HEK293 (cell line): ENCODE measurements at regions not wholly inside any gene's neighbourhood (a gene's known extent, or its start where the extent isn't known, plus 50 kb on each side); places are given as distances from the start of the nearest gene placed in this dataset.
A peak's percentile ranks its signal among the peaks of the same experiment; 100 is the strongest.

Experiments used
- CTCF ChIA-PET: fragments of 350-600 bp; formaldehyde crosslinking; extraction: SDS; loops from one replicate; lab custom pipeline; 2021; ENCODE audit warnings: antibody characterized with exemption; lab: Yijun Ruan, JAX
- POLR2A ChIA-PET: fragments of 300-600 bp; formaldehyde crosslinking; extraction: SDS; loops from one replicate; lab custom pipeline; 2020; ENCODE audit warnings: antibody characterized with exemption, inconsistent platforms; lab: Yijun Ruan, JAX
- H3K27ac ChIP-seq: fragments of 200-500 bp; sonication (Bioruptor generic); 2 replicates; pipeline ENCODE4 v1.5.1; 2014; ENCODE audit warnings: low read depth, low read length, control low read depth, inconsistent platforms; ENCODE audit errors: extremely low read depth
- H3K36me3 ChIP-seq, 2 experiments: fragments of 200-500 bp in 1 of 2; sonication (Bioruptor generic) in 1 of 2; 1 replicate in 1 of 2; 2 replicates in 1 of 2; pipeline ENCODE4 v1.5.1; 2014 to 2017; ENCODE audit warnings: inconsistent platforms in 2 of 2, low read length in 2 of 2; ENCODE audit not compliant: control insufficient read depth in 2 of 2, insufficient read depth in 1 of 2
- H3K4me1 ChIP-seq: fragments of 200-500 bp; sonication (Bioruptor generic); 2 replicates; pipeline ENCODE4 v1.5.1; 2014; ENCODE audit warnings: mild to moderate bottlenecking, low read length, inconsistent platforms; ENCODE audit not compliant: control insufficient read depth, insufficient read depth
- H3K4me3 ChIP-seq: 2 replicates; pipeline ENCODE4 v1.5.1; 2011; ENCODE audit warnings: low read depth, mild to moderate bottlenecking, control low read depth, low read length, moderate library complexity
- H3K9me3 ChIP-seq: fragments of 200-500 bp; sonication (Bioruptor generic); 2 replicates; pipeline ENCODE4 v1.5.1; 2014; ENCODE audit warnings: low read depth, low read length, inconsistent platforms; ENCODE audit not compliant: control insufficient read depth, insufficient read depth
- AEBP2 ChIP-seq: fragments of 450-650 bp; formaldehyde crosslinking; IDR thresholded peaks from 2 replicates; pipeline ENCODE4 v1.5.1; 2016; ENCODE audit warnings: missing biosample characterization, missing genetic modification characterization, borderline replicate concordance
- CTCF ChIP-seq: fragments of 450-650 bp; formaldehyde crosslinking; IDR thresholded peaks from 2 replicates; pipeline ENCODE4 v1.5.1; 2016; ENCODE audit warnings: missing biosample characterization, missing genetic modification characterization
- ELK4 ChIP-seq: IDR thresholded peaks from 2 replicates; pipeline ENCODE4 v1.6.1; 2011; ENCODE audit warnings: mild to moderate bottlenecking, low read depth, low read length, borderline replicate concordance
- GFI1B ChIP-seq: fragments of 450-650 bp; formaldehyde crosslinking; IDR thresholded peaks from 2 replicates; pipeline ENCODE4 v1.5.1; 2016; ENCODE audit warnings: missing biosample characterization, missing genetic modification characterization
- HOXD13 ChIP-seq: sonication (generic); formaldehyde crosslinking; IDR thresholded peaks from 2 replicates; pipeline ENCODE4 v1.8.0; 2022; ENCODE audit warnings: missing genetic modification reagents, borderline replicate concordance
- MEIS1 ChIP-seq: sonication (generic); formaldehyde crosslinking; IDR thresholded peaks from 2 replicates; pipeline ENCODE4 v1.8.1; 2022; ENCODE audit warnings: missing genetic modification reagents, mild to moderate bottlenecking, borderline replicate concordance
- ZNF362 ChIP-seq: fragments of 450-650 bp; formaldehyde crosslinking; IDR thresholded peaks from 2 replicates; pipeline ENCODE4 v1.5.1; 2016; ENCODE audit warnings: missing biosample characterization, missing genetic modification characterization
- ZNF366 ChIP-seq: fragments of 450-650 bp; formaldehyde crosslinking; conservative IDR thresholded peaks from 2 replicates; pipeline ENCODE4 v1.5.1; 2016; ENCODE audit warnings: missing biosample characterization, missing genetic modification characterization
- ZNF423 ChIP-seq: fragments of 450-650 bp; formaldehyde crosslinking; IDR thresholded peaks from 2 replicates; pipeline ENCODE4 v1.5.1; 2016; ENCODE audit warnings: missing biosample characterization, missing genetic modification characterization
- ZNF433 ChIP-seq: fragments of 450-650 bp; formaldehyde crosslinking; IDR thresholded peaks from 2 replicates; pipeline ENCODE4 v1.5.1; 2016; ENCODE audit warnings: missing biosample characterization, missing genetic modification characterization, low read depth
- ZNF513 ChIP-seq: fragments of 450-650 bp; IDR thresholded peaks from 2 replicates; pipeline ENCODE4 v1.5.1; 2018; ENCODE audit warnings: missing biosample characterization, missing genetic modification characterization
- ZNF514 ChIP-seq: fragments of 450-650 bp; formaldehyde crosslinking; IDR thresholded peaks from 2 replicates; pipeline ENCODE4 v1.5.1; 2016; ENCODE audit warnings: missing biosample characterization, missing genetic modification characterization
- ZNF654 ChIP-seq: fragments of 450-650 bp; formaldehyde crosslinking; IDR thresholded peaks from 2 replicates; pipeline ENCODE4 v1.5.1; 2016; ENCODE audit warnings: low read depth, missing biosample characterization, missing genetic modification characterization
- ZNF660 ChIP-seq: fragments of 450-650 bp; IDR thresholded peaks from 2 replicates; pipeline ENCODE4 v1.5.1; 2018; ENCODE audit warnings: missing biosample characterization, mild to moderate bottlenecking, missing genetic modification characterization
- ZSCAN18 ChIP-seq: fragments of 450-650 bp; formaldehyde crosslinking; IDR thresholded peaks from 2 replicates; pipeline ENCODE4 v1.5.1; 2016; ENCODE audit warnings: missing biosample characterization, missing genetic modification characterization

- H3K9me3 ChIP-seq = no peaks in the 10 kb centered on the region
- POLR2A ChIA-PET = interaction anchor here (1.8 kb wide), 1 partner anchor 187 kb away, joined by 7 read pairs; the partner anchor contains the start of gene SUCO
- H3K27ac ChIP-seq = no peak overlapping the region
- 0 out of 2 replicates have a peak, but pooled peaks have one; percentile 48 for TF ChIP-seq MEIS1 (CRISPR knock-in tag)
- no peak for TF ChIP-seq HOXD13 (CRISPR knock-in tag)
- TF ChIP-seq ZNF514 (tag by site-specific recombination) = no peak
- TF ChIP-seq ZNF513 = no peak
- no peak for TF ChIP-seq AEBP2
- TF ChIP-seq ZNF433 (tag by site-specific recombination) = no peak
- TF ChIP-seq ELK4 = no peak
- H3K4me3 ChIP-seq = no peak overlapping the region
- CTCF ChIA-PET = interaction anchor here (0.6 to 2.8 kb wide), 21 partner anchors 10 to 983 kb away, joined by 3 to 15 read pairs (median 3); no protein-coding TSS in a partner anchor
- no peaks in the 10 kb centered on the region for H3K36me3 ChIP-seq
- H3K4me1 ChIP-seq = no peaks in the 10 kb centered on the region
These were observed 60.2 kb downstream of the FASLG start for GRCh38 chr1:172719066-172719627.

- Histone ChIP-seq H3K4me3 (no peak overlapping the region), H3K9me3 (no peaks in the 10 kb centered on the region), H3K27ac (no peak overlapping the region), H3K4me1 (no peaks in the 10 kb centered on the region), H3K36me3 (no peaks in the 10 kb centered on the region)
- TF ChIP-seq ZSCAN18 (tag by site-specific recombination) (no peak), ZNF362 (tag by site-specific recombination) (peak; percentile 83), ZNF366 (no peak; the same call in 1 of the 2 replicates), GFI1B (tag by site-specific recombination) (0 out of 2 replicates have a peak, but pooled peaks have one; percentile 34), ZNF654 (tag by site-specific recombination) (peak; percentile 91), CTCF (tag by site-specific recombination) (peak; percentile 39; the same call in 1 of the 2 replicates), ZNF660 (tag by site-specific recombination) (no peak), ZNF423 (no peak)
- ChIA-PET POLR2A (interaction anchor here (1.8 kb wide), 1 partner anchor 187 kb away, joined by 7 read pairs; the partner anchor contains the start of gene SUCO), CTCF (interaction anchor here (0.6 to 2.8 kb wide), 26 partner anchors 10 to 1067 kb away, joined by 3 to 15 read pairs (median 4); no protein-coding TSS in a partner anchor)
These were observed 60.8 kb downstream of the FASLG start for GRCh38 chr1:172719694-172720138.
